ENCODE measurements at regions not wholly inside any gene's neighbourhood (a gene's known extent, or its start where the extent isn't known, plus 50 kb on each side); places are given as distances from the start of the nearest gene placed in this dataset.

DNA sequence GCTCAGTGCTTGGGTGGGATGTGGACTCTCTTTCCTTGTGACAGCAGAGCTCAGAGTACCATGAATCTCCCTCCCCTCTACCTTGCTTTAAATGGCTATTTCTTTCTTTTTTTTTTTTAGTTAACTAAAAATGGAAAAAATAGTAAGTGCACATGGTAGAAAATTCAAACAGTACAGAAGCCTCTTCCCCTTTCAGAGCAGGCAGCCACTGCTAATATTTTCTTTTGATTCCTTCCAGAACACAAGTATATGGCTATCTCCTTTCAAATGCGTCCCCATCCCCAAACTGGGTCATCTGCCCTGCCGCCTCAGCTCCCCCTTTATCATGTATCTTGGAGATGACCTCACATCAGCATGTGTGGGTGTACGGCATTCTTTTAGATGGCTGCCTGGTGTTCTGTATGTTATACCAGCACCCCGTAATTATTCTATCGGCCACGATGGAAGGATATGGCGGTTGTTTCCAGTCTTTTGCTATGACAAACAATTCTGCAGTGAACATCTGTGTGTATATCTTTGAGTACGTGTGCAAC lies 70.5 kb upstream of the DLX2 start:
- intact Hi-C loops (cut with micrococcal nuclease; ENCODE audit: unreplicated experiment): no loop called here
- no TSS peak for BruUV-seq (replicated peaks)

DNA sequence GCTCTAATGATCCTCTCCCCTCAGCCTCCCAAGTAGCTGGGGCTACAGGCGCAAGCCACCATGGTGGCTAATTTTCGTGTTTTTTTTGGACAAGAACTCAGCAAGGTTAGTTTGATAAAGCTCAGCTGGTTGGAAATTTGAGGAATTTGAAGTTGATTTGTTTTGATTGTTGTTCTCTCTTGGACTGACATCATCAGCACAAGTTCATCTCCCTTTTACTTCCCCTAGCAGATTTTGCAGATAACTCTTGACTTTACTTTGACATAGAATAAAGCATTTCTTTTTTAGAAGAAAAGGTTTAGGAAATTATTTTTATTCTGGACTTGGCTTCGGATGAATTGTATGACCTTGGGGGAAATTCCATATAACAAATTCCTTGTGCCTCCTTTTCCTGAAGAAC lies 74.9 kb upstream of the DLX2 start:
- no peak overlapping the region for H3K4me3 ChIP-seq (ENCODE audit: low read depth, low read length, poor library complexity, severe bottlenecking)
- no peaks in the 10 kb centered on the region for H3K36me3 ChIP-seq (ENCODE audit: insufficient read depth, low read length, poor library complexity, severe bottlenecking)
- no peaks in the 10 kb centered on the region for H3K9me3 ChIP-seq (ENCODE audit: low read depth, low read length, poor library complexity, severe bottlenecking)
- H3K27ac ChIP-seq (ENCODE audit: low read depth, low read length, poor library complexity, severe bottlenecking): no peak overlapping the region
- no peak for TF ChIP-seq EZH2 (IDR thresholded peaks at IDR 0.05; ENCODE audit: borderline replicate concordance, low read depth, low read length, poor library complexity, severe bottlenecking)
- TF ChIP-seq, protein P1, sequence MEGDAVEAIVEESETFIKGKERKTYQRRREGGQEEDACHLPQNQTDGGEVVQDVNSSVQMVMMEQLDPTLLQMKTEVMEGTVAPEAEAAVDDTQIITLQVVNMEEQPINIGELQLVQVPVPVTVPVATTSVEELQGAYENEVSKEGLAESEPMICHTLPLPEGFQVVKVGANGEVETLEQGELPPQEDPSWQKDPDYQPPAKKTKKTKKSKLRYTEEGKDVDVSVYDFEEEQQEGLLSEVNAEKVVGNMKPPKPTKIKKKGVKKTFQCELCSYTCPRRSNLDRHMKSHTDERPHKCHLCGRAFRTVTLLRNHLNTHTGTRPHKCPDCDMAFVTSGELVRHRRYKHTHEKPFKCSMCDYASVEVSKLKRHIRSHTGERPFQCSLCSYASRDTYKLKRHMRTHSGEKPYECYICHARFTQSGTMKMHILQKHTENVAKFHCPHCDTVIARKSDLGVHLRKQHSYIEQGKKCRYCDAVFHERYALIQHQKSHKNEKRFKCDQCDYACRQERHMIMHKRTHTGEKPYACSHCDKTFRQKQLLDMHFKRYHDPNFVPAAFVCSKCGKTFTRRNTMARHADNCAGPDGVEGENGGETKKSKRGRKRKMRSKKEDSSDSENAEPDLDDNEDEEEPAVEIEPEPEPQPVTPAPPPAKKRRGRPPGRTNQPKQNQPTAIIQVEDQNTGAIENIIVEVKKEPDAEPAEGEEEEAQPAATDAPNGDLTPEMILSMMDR (conservative IDR thresholded peaks at IDR 0.05; ENCODE audit: low read depth, low read length): no peak
- H3K4me1 ChIP-seq (ENCODE audit: insufficient read depth, low read length, poor library complexity, severe bottlenecking): no peaks in the 10 kb centered on the region
- intact Hi-C loops (cut with micrococcal nuclease; ENCODE audit: unreplicated experiment): no loop called here
- H3K27me3 ChIP-seq (replicated peaks; ENCODE audit: insufficient read depth, low read depth, low read length, poor library complexity): peaks cover 15% of the 10 kb centered on the region
- DNase-seq (ENCODE audit: low spot score): no peak
- BruUV-seq (replicated peaks): no TSS peak
- CTCF ChIA-PET: no interaction called here
- POLR2A ChIA-PET (ENCODE audit: low non-redundant PET): no interaction called here

More for the DNA sequence above, 70.5 kb upstream of the DLX2 start:
- ChIA-PET CTCF (interaction anchor here (0.5 to 1.6 kb wide), 5 partner anchors 61 to 311 kb away, joined by 3 to 7 read pairs (median 3); no protein-coding TSS in a partner anchor), POLR2A (ENCODE audit: low non-redundant PET) (no interaction called here)
- no peak for TF ChIP-seq EZH2 (IDR thresholded peaks at IDR 0.05; ENCODE audit: borderline replicate concordance, low read depth, low read length, poor library complexity, severe bottlenecking)
- TF ChIP-seq, protein P1 (conservative IDR thresholded peaks at IDR 0.05; ENCODE audit: low read depth, low read length): no peak
- peaks cover 6% of the 10 kb centered on the region for H3K4me1 ChIP-seq (ENCODE audit: insufficient read depth, low read length, poor library complexity, severe bottlenecking)
- no peaks in the 10 kb centered on the region for H3K36me3 ChIP-seq (ENCODE audit: insufficient read depth, low read length, poor library complexity, severe bottlenecking)
- H3K27ac ChIP-seq (ENCODE audit: low read depth, low read length, poor library complexity, severe bottlenecking): no peak overlapping the region
- DNase-seq (ENCODE audit: low spot score): no peak
- H3K9me3 ChIP-seq (ENCODE audit: low read depth, low read length, poor library complexity, severe bottlenecking): no peaks in the 10 kb centered on the region
- H3K4me3 ChIP-seq (ENCODE audit: low read depth, low read length, poor library complexity, severe bottlenecking): no peak overlapping the region
- peaks cover 21% of the 10 kb centered on the region for H3K27me3 ChIP-seq (replicated peaks; ENCODE audit: insufficient read depth, low read depth, low read length, poor library complexity)

DNA sequence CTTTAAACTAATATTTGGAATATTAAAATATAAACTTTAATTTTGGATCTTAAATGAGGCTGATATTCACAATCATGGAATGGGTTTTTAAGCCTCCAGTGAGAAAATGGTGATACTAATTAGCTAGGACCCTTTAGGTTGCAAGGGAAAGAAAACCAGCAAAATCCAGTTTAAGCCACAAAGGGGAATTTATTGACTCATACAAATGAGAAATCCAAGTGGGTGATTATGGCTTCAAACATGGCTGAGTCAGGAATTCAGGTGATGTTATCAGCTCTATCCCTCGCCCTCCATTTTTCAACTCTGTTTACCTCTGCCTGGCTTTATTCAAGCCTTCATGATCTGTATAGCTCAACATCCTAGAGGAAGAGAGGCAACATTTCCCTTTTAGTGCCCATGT lies 75.3 kb upstream of the DLX2 start:
- H3K27ac ChIP-seq (ENCODE audit: low read depth, low read length, poor library complexity, severe bottlenecking): no peak overlapping the region
- intact Hi-C loops (cut with micrococcal nuclease; ENCODE audit: unreplicated experiment): no loop called here

More for the DNA sequence above, 75.3 kb upstream of the DLX2 start:
- Histone ChIP-seq H3K27me3 (replicated peaks; ENCODE audit: insufficient read depth, low read depth, low read length, poor library complexity) (peaks cover 12% of the 10 kb centered on the region), H3K4me1 (ENCODE audit: insufficient read depth, low read length, poor library complexity, severe bottlenecking) (no peaks in the 10 kb centered on the region), H3K36me3 (ENCODE audit: insufficient read depth, low read length, poor library complexity, severe bottlenecking) (no peaks in the 10 kb centered on the region), H3K4me3 (ENCODE audit: low read depth, low read length, poor library complexity, severe bottlenecking) (no peak overlapping the region), H3K9me3 (ENCODE audit: low read depth, low read length, poor library complexity, severe bottlenecking) (no peaks in the 10 kb centered on the region)
- DNase-seq (ENCODE audit: low spot score): no peak
- no TSS peak for BruUV-seq (replicated peaks)
- CTCF ChIA-PET: no interaction called here
- no peak for TF ChIP-seq EZH2 (IDR thresholded peaks at IDR 0.05; ENCODE audit: borderline replicate concordance, low read depth, low read length, poor library complexity, severe bottlenecking)
- TF ChIP-seq, protein P1 (conservative IDR thresholded peaks at IDR 0.05; ENCODE audit: low read depth, low read length): no peak
- POLR2A ChIA-PET (ENCODE audit: low non-redundant PET): no interaction called here
